Midbrain (tissue), 1 donor: ENCODE measurements at regions not wholly inside any gene's neighbourhood (a gene's known extent, or its start where the extent isn't known, plus 50 kb on each side); places are given as distances from the start of the nearest gene placed in this dataset.
"Not testable (repeated sequence)": the region's sequence is repeated elsewhere in the genome, so short reads cannot be mapped to it uniquely, and the experiment has no call there.

ENCODE experiments used
- DNase-seq: peaks from one replicate; lab custom pipeline; 2025; lab: John Stamatoyannopoulos, UW

DNA sequence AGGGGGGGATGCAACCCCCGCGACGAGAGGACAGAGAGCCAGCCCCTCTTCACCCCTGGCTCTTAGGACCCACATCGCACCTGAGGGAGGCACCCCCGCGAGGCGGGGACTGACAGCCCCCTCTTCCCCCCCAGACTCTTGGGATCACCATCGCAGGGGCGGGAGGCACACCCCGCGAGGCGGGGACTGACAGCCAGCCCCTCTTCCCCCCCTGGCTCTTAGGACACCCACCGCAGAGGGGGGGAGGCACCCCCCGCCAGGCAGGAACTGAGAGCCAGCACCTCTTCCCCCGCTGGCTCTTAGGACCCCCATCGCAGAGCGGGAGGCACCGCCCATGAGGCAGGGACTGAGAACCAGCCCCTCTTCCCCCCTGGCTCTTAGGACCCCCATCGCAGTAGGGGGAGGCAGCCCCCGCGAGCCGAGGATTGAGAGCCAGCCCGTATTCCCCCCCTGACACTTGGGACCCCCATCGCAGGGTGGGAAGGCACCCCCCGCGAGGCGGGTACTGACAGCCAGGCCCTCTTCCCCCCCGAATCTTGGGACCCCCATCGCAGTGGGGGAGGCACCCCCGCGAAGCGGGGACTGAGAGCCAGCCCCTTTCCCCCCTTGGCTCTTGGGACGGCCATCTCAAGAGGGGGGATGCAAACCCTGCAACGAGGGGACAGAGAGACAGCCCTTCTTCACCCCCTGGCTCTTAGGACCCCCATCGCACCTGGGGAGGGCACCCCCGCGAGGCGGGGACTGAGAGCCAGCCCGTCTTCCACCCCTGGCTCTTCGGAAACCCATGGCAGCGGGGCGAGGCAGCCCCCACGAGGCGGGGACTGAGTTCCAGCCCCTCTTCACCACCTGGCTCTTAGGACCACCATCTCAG lies 2425.1 kb upstream of the PCDH20 start:
- DNase-seq: no peak

GRCh38 chr13:63838366-63839110 lies 2422.9 kb upstream of the PCDH20 start:
- DNase-seq: no peak

DNA sequence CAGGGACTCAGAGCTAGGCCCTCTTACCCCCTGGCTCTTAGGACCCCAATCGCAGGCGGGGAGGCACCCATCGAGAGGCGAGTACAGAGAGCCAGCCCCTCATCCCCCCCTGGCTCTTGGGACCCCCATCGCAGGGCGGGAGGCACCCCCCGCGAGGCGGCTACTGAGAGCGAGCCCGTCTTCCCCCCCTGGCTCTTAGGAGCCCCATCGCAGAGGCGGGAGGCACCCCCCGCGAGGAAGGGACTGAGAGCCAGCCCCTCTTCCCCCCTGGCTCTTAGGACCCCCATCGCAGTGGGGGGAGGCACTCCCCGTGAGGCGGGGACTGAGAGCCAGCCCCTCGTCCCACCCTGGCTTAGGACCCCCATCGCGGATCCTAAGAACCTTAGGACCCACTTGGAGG lies 2422.1 kb upstream of the PCDH20 start:
- DNase-seq: not testable (repeated sequence)

DNA sequence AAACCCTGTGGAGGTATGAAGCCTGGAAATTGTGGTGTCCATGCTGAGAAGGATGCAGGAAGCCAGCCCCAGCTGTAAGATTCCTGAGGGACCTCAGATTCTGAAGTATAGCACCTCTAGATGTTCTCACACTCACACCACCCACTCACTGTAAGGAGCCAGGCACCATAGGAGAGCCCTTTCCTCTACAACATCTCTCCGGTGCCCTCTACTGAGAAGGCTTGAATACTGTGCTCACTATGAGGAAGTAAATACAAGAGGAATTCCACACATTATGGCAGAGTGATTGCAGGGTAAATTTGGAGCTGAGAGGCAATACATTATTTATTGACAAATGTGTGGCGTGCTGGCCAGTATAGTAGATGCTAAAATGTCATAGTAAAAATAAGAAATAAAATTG lies 2414.0 kb upstream of the PCDH20 start:
- DNase-seq: not testable (repeated sequence)

DNA sequence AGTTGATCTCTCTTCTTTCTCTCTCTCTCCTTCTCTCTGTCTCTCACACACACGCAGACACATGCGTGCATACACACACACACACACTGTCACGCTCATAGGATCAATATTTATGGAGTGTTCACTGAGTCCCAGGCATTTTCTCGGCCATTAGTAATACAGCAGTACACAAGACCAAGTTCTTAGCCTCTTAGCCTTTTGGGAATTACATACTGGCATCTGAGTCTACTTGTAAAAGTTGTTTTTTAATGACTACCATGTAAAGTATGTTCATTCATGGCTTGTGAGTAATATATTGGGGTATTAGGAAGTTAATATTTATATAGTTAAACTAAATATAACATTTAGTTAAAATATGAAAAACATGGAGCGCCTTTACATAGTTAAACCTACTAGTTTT lies 2406.1 kb upstream of the PCDH20 start:
- DNase-seq: not testable (repeated sequence)

GRCh38 chr13:63811428-63812004 lies 2395.9 kb upstream of the PCDH20 start:
- DNase-seq: not testable (repeated sequence)

DNA sequence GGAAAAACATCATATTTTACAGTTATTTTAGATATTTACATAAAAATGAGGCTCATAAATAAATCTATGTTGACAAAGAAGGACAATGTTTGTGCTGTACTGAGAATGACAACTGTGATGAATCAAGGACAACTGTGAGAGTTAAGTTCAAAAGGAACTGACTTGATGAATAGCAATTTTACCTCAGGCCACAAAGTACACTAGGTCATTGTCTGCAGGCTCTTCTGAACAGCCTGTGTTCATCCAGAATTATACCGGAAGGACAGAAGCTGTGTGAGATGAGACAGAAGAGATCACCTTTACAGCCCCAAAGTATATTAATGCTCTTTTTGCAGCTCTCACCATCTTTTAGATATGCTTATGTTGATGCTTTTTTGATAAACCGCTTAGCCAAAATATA lies 2375.5 kb upstream of the PCDH20 start:
- DNase-seq: not testable (repeated sequence)

DNA sequence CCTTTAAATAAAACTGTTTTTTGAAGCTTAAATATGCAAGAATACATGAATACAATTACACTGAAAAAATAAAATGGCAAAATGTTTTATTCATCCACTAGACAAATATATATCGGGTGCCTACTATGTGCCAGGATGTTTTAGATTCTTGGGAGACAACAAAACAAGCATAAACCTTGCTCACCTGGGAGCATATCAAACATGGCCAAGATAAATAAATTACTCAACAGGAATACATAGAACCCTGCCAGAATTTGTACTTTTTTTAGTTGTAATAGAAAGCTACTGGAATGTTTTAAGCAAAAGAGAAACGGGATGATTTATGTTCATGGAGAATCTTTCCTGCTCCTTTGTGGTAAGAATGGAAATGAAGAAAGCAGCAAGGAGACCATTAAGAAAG lies 2358.5 kb upstream of the PCDH20 start:
- DNase-seq: no peak

GRCh38 chr13:63773476-63773875 lies 2357.8 kb upstream of the PCDH20 start:
- DNase-seq: no peak

- DNase-seq: not testable (repeated sequence)
Measured at GRCh38 chr13:63757683-63758082, 2342.0 kb upstream of the PCDH20 start.

DNA sequence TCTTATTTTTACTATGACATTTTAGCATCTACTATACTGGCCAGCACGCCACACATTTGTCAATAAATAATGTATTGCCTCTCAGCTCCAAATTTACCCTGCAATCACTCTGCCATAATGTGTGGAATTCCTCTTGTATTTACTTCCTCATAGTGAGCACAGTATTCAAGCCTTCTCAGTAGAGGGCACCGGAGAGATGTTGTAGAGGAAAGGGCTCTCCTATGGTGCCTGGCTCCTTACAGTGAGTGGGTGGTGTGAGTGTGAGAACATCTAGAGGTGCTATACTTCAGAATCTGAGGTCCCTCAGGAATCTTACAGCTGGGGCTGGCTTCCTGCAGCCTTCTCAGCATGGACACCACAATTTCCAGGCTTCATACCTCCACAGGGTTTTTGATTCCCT lies 2334.2 kb upstream of the PCDH20 start:
- not testable (repeated sequence) for DNase-seq

GRCh38 chr13:63741814-63742101 lies 2326.1 kb upstream of the PCDH20 start:
- not testable (repeated sequence) for DNase-seq

GRCh38 chr13:63741029-63741813 lies 2325.6 kb upstream of the PCDH20 start:
- no peak for DNase-seq

DNA sequence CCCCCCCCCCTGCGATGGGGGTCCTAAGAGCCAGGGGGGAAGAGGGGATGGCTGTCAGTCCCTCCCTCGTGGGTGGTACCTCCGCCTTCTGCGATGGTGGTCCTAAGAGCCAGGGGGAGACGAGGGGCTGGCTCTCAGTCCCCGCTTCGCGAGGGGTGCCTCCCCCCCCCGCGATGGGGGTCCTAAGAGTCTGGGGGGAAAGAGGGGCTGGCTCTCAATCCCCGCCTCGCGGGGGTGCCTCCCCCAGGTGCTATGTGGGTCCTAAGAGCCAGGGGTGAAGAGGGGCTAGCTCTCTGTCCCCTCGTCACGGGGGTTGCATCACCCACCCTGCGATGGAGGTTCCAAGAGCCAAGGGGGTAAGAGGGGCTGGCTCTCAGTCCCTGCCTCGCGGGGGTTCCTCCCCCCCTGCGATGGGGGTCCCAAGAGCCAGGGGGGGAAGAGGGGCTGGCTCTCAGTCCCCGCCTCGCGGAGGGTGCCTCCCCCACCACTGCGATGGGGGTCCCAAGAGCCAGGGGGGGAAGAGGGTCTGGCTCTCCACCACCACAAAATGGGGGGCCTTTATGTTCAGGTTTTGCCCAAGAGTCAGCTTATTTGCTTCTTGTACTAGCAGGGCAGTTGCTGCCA lies 2323.6 kb upstream of the PCDH20 start:
- DNase-seq: not testable (repeated sequence)

GRCh38 chr13:63737418-63737817 lies 2321.8 kb upstream of the PCDH20 start:
- no peak for DNase-seq

DNA sequence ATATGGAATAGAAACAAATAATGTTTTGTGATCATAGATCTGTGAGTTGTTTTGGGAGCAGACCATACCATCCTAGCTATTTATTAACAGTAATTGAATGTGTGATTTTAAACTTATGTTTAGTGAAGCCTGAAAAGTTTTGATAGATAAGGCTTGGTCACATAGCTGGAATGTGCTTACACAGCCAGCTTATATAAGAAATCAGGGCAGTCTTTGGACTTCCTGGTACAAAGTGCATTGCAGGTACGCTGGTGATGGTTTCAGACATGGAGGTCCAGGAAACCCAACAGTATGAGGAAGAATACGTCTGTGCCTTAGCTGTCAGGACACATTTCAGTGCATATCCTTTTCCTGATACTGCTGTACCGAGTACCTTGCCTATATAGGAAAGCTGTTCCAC lies 2316.2 kb upstream of the PCDH20 start:
- DNase-seq: no peak

- not testable (repeated sequence) for DNase-seq
Measured at GRCh38 chr13:63712159-63712558, 2296.5 kb upstream of the PCDH20 start.

- no peak for DNase-seq
Measured at GRCh38 chr13:63706751-63707150, 2291.1 kb upstream of the PCDH20 start.

DNA sequence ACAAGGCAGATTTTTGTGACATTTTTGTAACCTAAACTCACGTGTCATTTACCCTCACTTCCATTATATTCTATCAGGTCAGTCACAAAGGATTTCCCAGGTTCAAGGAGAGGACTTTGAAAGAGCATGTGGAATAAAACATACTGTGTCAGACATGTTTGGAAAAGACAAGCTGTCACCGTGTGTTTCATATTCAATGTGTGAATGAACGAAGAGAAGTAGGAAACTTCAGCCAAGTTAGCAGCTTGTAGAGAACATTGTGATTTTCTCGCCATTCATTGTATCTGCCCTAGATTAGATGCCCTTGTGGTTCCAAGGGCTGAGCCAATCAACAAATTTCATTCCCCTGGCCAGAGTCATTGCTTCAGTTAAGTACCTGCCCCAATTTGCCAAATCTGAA lies 2288.9 kb upstream of the PCDH20 start:
- no peak for DNase-seq

GRCh38 chr13:63700350-63700749 lies 2284.7 kb upstream of the PCDH20 start:
- no peak for DNase-seq

DNA sequence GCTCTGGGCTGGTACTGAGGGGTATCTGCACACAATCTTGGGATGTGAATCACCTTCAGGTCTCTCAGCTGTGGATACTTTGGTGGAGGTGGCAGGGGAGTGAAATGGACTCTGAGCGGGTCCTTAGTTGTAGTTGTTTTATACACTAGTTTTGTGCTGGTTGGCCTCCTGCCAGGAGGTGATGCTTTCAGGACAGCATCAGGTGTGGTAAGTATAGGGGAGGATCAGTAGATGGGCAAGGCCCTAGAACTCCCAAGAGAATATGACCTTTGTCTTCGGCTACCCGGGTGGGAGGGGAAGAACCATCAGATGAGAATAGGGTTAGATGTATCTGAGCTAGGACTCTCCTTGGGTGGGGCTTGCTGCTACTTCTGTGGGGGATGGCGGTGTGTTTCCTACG lies 2284.3 kb upstream of the PCDH20 start:
- no peak for DNase-seq

DNA sequence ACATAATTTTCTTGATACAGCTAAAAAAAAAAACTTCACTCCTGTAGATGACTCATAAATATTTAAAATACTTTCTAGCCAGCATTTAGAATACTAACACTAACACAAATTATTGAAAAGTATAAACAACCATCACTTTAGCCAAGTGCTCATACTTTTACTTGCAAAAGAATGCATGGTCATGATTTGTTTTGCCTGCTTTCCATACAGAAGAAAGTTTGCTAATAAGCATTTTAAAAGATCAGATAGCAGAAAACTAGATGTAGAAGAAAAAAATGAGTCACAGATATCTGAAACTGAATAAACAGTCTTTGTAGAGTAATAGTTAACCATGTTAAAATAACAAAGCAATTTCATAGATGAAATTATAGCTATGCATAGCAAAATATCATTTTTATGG lies 2280.4 kb upstream of the PCDH20 start:
- DNase-seq: no peak
